HG02588 (cell line): ENCODE measurements at regions not wholly inside any gene's neighbourhood (a gene's known extent, or its start where the extent isn't known, plus 50 kb on each side); places are given as distances from the start of the nearest gene placed in this dataset.
"Not testable (repeated sequence)": the region's sequence is repeated elsewhere in the genome, so short reads cannot be mapped to it uniquely, and the experiment has no call there.

Source experiments
- ATAC-seq: cut with Tn5 transposase; IDR thresholded peaks from one replicate; pipeline ENCODE4 v1.9.1; 2021; ENCODE audit warnings: mild to moderate bottlenecking, moderate library complexity; ENCODE audit not compliant: unreplicated experiment

- ATAC-seq = not testable (repeated sequence)
Measured at GRCh38 chr10:87300163-87300562, 57.4 kb upstream of the NUTM2D start.

- ATAC-seq = peak; percentile 92
Measured at GRCh38 chr10:87301466-87302115, 56.0 kb upstream of the NUTM2D start.

- ATAC-seq = not testable (repeated sequence)
Measured at GRCh38 chr10:87302132-87302531, 55.4 kb upstream of the NUTM2D start.

GRCh38 chr10:87303707-87304106 lies 53.8 kb upstream of the NUTM2D start:
- not testable (repeated sequence) for ATAC-seq

- ATAC-seq = not testable (repeated sequence)
Measured at GRCh38 chr10:87306681-87307080, 50.9 kb upstream of the NUTM2D start.
